ENCODE measurements at regions not wholly inside any gene's neighbourhood (a gene's known extent, or its start where the extent isn't known, plus 50 kb on each side); places are given as distances from the start of the nearest gene placed in this dataset.
A peak's percentile ranks its signal among the peaks of the same experiment; 100 is the strongest.
"Not testable (repeated sequence)": the region's sequence is repeated elsewhere in the genome, so short reads cannot be mapped to it uniquely, and the experiment has no call there.

GRCh38 chr13:90713441-90714133, 633.9 kb upstream of the MIR17HG start:
- in situ Hi-C loops (cut with HindIII; ENCODE audit: low sequenced_read_pairs) = no loop called here
- DNase-seq (ENCODE audit: low spot score) = no peak

DNA sequence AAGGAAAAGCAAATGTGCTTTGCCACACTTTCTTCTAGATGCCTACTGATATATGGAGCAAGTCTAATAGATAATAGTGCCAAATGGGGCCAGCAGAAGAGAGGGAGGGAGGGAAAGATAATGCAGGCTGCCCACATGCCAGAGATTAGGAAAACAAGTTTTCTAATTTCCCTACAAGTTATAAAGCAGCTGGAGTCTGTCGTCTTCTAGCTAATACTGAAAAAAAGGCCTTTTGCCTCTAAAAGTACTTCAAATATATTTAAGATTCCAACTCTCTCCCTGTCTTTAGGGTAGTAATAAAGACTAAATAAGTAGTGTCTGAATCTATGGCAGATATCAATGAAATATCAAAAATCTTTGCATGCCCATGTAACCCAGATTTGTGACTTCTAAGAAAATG, 632.0 kb upstream of the MIR17HG start:
- DNase-seq (ENCODE audit: low spot score) = no peak
- in situ Hi-C loops (cut with HindIII; ENCODE audit: low sequenced_read_pairs) = no loop called here

GRCh38 chr13:90717451-90717936, 630.0 kb upstream of the MIR17HG start:
- peak; percentile 65 for DNase-seq (ENCODE audit: low spot score)
- in situ Hi-C loops (cut with HindIII; ENCODE audit: low sequenced_read_pairs) = no loop called here

DNA sequence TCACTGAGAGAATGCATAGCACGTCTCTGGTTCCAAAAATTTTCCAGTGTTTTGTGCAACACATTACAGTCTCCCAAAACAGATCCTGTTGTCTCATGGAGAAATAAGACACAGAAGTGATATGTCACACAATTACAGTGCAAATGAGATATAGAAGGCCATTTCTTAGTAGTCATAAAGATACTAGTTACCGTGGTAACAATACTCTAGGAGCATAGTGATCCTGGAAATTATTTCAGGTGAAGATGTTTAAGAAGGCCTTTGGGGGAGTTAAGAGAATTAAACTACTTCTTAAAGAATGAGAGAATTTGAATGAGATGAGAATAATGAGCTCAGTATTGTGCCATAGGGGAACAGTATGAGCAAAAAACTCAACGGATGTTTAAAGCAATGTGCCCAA, 628.0 kb upstream of the MIR17HG start:
- in situ Hi-C loops (cut with HindIII; ENCODE audit: low sequenced_read_pairs) = no loop called here

DNA sequence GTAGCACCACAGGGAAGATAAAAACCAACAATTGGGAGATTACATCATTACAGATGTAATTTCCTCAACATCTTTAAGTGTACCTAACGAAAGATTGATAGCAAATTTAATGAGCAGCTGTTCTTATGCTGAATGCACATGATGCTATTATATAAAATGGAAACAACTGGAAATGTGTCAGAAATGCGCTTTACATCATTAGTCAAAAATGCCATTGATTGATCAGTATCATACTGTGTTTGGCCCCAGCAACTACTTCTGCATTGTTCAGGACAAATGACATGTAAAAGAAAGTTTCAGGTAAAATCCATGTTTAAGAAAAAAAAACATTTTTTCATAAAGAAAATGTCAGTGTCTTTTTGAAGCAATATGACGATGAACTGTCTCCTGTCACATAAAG, 625.5 kb upstream of the MIR17HG start:
- peak; percentile 13 for DNase-seq (ENCODE audit: low spot score)
- in situ Hi-C loops (cut with HindIII; ENCODE audit: low sequenced_read_pairs) = no loop called here

More for the DNA sequence above, 628.0 kb upstream of the MIR17HG start:
- no peak for DNase-seq (ENCODE audit: low spot score)

DNA sequence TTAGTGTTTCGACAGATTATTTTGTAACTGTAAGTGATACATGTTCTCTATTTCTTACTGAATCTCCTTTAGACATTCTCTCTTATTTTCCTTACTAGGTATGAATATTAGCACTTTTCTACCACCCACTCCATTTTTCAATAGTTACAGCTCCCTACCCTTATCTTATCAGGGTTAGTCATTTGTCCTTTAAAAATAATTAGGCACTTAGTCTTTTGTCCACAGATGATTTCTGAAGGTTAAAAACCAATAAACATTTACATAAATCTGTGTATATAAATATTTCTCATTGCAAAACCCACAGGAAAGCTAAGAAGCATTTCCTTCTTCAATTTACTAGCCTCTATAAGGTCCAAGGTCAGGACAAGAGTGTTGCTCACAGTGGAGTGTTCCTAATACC, 624.1 kb upstream of the MIR17HG start:
- in situ Hi-C loops (cut with HindIII; ENCODE audit: low sequenced_read_pairs) = no loop called here

GRCh38 chr13:90726375-90726774, 621.1 kb upstream of the MIR17HG start:
- no peak for DNase-seq (ENCODE audit: low spot score)
- in situ Hi-C loops (cut with HindIII; ENCODE audit: low sequenced_read_pairs) = no loop called here

More for the DNA sequence above, 624.1 kb upstream of the MIR17HG start:
- no peak for DNase-seq (ENCODE audit: low spot score)

GRCh38 chr13:90732049-90732448, 615.4 kb upstream of the MIR17HG start:
- no peak for DNase-seq (ENCODE audit: low spot score)
- in situ Hi-C loops (cut with HindIII; ENCODE audit: low sequenced_read_pairs) = no loop called here

DNA sequence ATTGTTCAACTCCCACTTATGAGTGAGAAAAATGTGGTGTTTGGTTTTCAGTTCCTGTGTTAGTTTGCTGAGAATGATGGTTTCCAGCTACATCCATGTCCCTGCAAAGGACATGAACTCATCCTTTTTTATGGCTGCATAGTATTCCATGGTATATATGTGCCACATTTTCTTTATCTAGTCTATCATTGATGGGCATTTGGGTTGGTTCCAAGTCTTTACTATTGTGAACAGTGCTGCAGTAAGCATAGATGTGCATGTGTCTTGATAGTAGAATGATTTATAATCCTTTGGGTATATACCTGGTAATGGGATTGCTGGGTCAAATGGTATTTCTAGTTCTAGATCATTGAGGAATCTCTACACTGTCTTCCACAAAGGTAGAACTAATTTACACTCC, 613.0 kb upstream of the MIR17HG start:
- in situ Hi-C loops (cut with HindIII; ENCODE audit: low sequenced_read_pairs) = not testable (repeated sequence)

GRCh38 chr13:90738881-90739280, 608.6 kb upstream of the MIR17HG start:
- in situ Hi-C loops (cut with HindIII; ENCODE audit: low sequenced_read_pairs) = no loop called here
- no peak for DNase-seq (ENCODE audit: low spot score)

More for the DNA sequence above, 613.0 kb upstream of the MIR17HG start:
- not testable (repeated sequence) for DNase-seq (ENCODE audit: low spot score)

GRCh38 chr13:90740099-90740498, 607.4 kb upstream of the MIR17HG start:
- DNase-seq (ENCODE audit: low spot score) = no peak
- in situ Hi-C loops (cut with HindIII; ENCODE audit: low sequenced_read_pairs) = no loop called here

DNA sequence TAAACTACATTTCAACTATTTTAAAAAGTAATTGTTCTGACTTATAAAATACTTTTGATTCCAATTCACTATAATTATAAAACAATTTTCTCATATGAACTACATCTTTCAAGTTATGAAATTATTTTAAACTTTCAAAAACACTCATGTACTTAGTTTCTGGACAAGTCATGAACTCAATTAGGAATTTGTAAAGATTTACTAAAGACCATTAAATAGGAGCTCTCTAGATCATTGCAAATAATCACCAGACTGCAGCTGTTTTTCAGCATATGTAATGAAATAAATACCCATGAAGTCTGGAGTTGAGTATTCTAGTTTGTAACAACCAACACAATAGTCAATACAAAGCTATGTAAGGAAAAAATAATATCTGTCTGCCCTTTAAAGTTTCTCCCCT, 605.1 kb upstream of the MIR17HG start:
- in situ Hi-C loops (cut with HindIII; ENCODE audit: low sequenced_read_pairs) = no loop called here

GRCh38 chr13:90746230-90746629, 601.3 kb upstream of the MIR17HG start:
- no peak for DNase-seq (ENCODE audit: low spot score)
- in situ Hi-C loops (cut with HindIII; ENCODE audit: low sequenced_read_pairs) = no loop called here

More for the DNA sequence above, 605.1 kb upstream of the MIR17HG start:
- DNase-seq (ENCODE audit: low spot score) = no peak

- in situ Hi-C loops (cut with HindIII; ENCODE audit: low sequenced_read_pairs) = no loop called here
- DNase-seq (ENCODE audit: low spot score) = no peak
Measured at GRCh38 chr13:90750021-90750420, 597.5 kb upstream of the MIR17HG start.

DNA sequence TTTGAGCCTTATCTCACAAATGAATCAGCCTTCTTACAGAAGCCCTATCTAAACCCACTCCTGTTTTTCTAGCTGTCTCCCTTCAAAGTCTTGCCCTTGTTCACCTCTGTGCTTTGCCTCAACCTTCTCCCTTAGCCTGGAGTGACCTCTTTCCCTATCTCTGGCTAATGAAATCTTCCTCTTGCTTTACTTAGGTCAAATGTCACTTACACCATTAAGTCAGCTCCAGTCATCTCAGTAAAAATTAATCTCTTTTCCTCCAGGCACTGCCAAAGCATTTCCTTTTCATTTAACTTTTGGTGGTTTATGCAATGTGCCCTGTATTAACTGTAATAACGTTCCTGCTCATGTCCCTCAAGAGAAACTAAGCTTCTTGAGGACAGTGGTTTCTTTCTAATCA, 596.5 kb upstream of the MIR17HG start:
- in situ Hi-C loops (cut with HindIII; ENCODE audit: low sequenced_read_pairs) = no loop called here
- no peak for DNase-seq (ENCODE audit: low spot score)

DNA sequence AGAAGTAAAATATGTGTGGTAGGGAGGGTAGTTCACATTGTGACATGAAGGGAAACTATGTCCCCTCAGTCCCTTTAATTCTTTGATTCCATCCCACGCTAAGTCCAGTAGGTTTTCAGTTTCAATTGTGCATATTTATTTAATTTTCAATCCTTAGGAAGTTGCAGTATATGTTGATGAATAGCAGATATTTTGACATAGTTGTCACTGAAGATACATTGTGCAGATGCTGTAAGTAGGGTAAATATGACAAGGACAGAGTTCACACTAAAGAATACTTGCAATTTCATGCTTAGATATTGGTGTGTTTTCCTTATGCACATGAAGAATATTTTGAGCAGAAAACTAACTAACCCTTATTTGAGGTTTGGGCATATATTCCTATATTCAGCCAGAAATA, 595.4 kb upstream of the MIR17HG start:
- in situ Hi-C loops (cut with HindIII; ENCODE audit: low sequenced_read_pairs) = no loop called here
- DNase-seq (ENCODE audit: low spot score) = no peak

DNA sequence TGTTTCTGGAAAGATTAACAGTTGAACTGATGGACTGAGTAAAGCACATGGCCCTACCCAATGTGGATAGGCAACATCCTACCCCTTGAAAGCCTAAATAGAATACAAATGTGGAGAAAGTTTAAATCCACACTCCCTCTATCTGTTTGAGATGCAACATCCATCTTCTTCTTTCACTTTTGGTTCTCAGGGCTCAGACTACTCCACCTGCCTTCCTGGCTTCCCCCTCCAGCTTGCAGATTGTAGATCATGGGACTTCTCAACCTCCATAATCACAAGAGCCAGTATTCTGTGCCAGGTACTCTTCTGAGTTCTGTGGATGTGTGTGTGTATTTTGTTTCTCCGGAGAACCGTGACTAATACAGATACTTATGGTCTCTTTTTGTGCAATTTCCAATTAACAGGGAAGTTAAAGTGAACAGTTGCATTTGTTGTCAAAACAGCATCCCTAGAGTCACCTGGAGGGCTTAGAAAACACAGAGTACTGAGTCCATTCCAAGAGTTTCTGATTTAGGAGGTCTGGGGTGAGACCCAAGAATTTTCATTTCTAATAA, 590.3 kb upstream of the MIR17HG start:
- peak; percentile 22 for DNase-seq (ENCODE audit: low spot score)
- in situ Hi-C loops (cut with HindIII; ENCODE audit: low sequenced_read_pairs) = no loop called here

DNA sequence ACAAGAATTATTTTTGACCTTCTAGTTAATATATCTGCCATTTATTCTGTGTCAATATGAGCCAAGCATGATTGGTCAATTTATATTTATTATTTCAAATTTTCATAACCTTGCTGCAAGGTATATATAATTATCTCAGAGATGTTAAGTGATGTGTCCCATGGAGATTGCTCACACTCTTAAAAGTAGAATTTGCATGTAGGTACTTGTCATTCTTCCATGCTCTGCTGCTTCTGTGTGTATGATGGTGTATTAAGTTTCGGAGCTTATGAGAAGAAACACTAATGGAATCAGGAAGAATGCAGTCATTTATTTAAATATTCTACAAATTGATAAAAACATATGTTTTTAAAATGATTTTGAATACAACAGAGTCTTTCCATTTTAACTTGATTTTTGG, 586.8 kb upstream of the MIR17HG start:
- in situ Hi-C loops (cut with HindIII; ENCODE audit: low sequenced_read_pairs) = no loop called here
- DNase-seq (ENCODE audit: low spot score) = no peak

- in situ Hi-C loops (cut with HindIII; ENCODE audit: low sequenced_read_pairs) = no loop called here
- DNase-seq (ENCODE audit: low spot score) = peak; percentile 47
Measured at GRCh38 chr13:90763476-90764150, 583.9 kb upstream of the MIR17HG start.

DNA sequence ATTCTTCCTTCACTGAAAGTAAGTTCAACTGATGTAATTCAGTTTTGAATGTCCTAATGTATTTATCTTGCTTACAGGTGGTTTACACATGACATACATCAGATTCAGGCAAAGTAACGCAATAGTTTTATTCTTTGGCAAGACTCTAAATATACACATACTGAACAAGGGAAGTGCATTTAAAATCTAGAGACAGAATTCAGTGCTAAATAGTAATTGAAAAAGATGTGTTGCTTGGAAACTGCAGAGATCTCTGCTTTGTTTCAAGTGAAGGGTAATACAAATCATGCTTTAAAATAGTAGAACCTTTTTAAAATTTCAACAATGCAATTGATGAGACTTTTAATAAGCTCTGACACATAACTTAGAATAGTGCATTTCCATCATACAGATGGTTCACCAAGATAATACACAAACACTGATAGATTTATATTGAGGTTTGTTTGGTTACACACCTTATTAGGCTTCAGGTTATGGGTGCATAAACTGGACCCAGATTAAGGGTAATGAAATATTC, 581.0 kb upstream of the MIR17HG start:
- in situ Hi-C loops (cut with HindIII; ENCODE audit: low sequenced_read_pairs) = no loop called here
- no peak for DNase-seq (ENCODE audit: low spot score)
